ENCODE measurements at regions not wholly inside any gene's neighbourhood (a gene's known extent, or its start where the extent isn't known, plus 50 kb on each side); places are given as distances from the start of the nearest gene placed in this dataset.

GRCh38 chr3:16124636-16125035, 49.8 kb upstream of the GALNT15 start:
- Histone ChIP-seq H3K4me3 (no peak overlapping the region), H3K4me2 (no peak overlapping the region), H3K27ac (peak overlapping the region in 1 of 2 experiments; percentile 65; a peak in 2 of 6 replicates), H3K9me3 (no peaks in the 10 kb centered on the region), H3K4me1 (peaks cover 11% of the 10 kb centered on the region; the same call in 2 of the 3 replicates)
- WGBS (ENCODE audit: missing lambda C conversion rate): 22% methylated on average over 2 of the region's 2 CpGs
- TF ChIP-seq NPAS2 (CRISPR knock-in tag; IDR thresholded peaks at IDR 0.05; ENCODE audit: borderline replicate concordance): no peak
- no peak for TF ChIP-seq CBX2 (IDR thresholded peaks at IDR 0.05; ENCODE audit: borderline replicate concordance, low read depth)
- no peak for TF ChIP-seq FOSL2 (IDR thresholded peaks at IDR 0.05)
- TF ChIP-seq FOSL2 (CRISPR knock-in tag; IDR thresholded peaks at IDR 0.05): peak; percentile 28; the same call in 1 of the 2 replicates
- no peak for TF ChIP-seq CHD4 (IDR thresholded peaks at IDR 0.05; ENCODE audit: borderline replicate concordance)
- TF ChIP-seq REST (IDR thresholded peaks at IDR 0.05): no peak
- no peak for TF ChIP-seq HEYL (CRISPR knock-in tag; IDR thresholded peaks at IDR 0.05)
- no peak; a peak in 1 of 5 replicates for TF ChIP-seq EP300 (IDR thresholded peaks at IDR 0.05)
- TF ChIP-seq RFX5 (IDR thresholded peaks at IDR 0.05): no peak
- TF ChIP-seq RARB (CRISPR knock-in tag; IDR thresholded peaks at IDR 0.05): no peak
- no peak for TF ChIP-seq ZC3H11A (IDR thresholded peaks at IDR 0.05)
- peak; percentile 38; the same call in 1 of the 2 replicates for TF ChIP-seq GATA3 (IDR thresholded peaks at IDR 0.05; ENCODE audit: borderline replicate concordance)
- peak in 1 of 2 experiments; percentile 41; a peak in 1 of 4 replicates for TF ChIP-seq CEBPB (IDR thresholded peaks at IDR 0.05)
- no peak for TF ChIP-seq HDAC2 (IDR thresholded peaks at IDR 0.05)
- no peak for TF ChIP-seq KDM1A (IDR thresholded peaks at IDR 0.05; ENCODE audit: low read depth)
- no peak for TF ChIP-seq TP53 (CRISPR knock-in tag; IDR thresholded peaks at IDR 0.05)
- no peak for TF ChIP-seq KDM5A (IDR thresholded peaks at IDR 0.05)
- TF ChIP-seq HES2 (IDR thresholded peaks at IDR 0.05): no peak
- peak; percentile 54 for TF ChIP-seq JUNB (IDR thresholded peaks at IDR 0.05)
- CTCF ChIA-PET: interaction anchor here (0.9 to 2.5 kb wide), 6 partner anchors 9 to 77 kb away, joined by 3 to 7 read pairs (median 4); no protein-coding TSS in a partner anchor
- peak; percentile 67 to 81; a peak in 4 of 6 replicates for ATAC-seq
- DNase-seq (ENCODE audit: low read depth in 1 of 2, low spot score in 1 of 2): peak in 1 of 2 experiments; percentile 42
- POLR2A ChIA-PET: no interaction called here
- no peak for FAIRE-seq

Small RNA genes lying in the stretch of these regions (small RNA-seq; reads per million reads assigned to genes)
- gene MIR563: 0 reads per million in 6 experiments
